ENCODE measurements at regions not wholly inside any gene's neighbourhood (a gene's known extent, or its start where the extent isn't known, plus 50 kb on each side); places are given as distances from the start of the nearest gene placed in this dataset.

GRCh38 chr17:79495665-79496064, 115.2 kb downstream of the RBFOX3 start:
- no peak for ATAC-seq
- no peaks in the 10 kb centered on the region for H3K36me3 Mint-ChIP-seq
- no peak overlapping the region for H3K4me3 Mint-ChIP-seq
- H3K27me3 Mint-ChIP-seq = no peaks in the 10 kb centered on the region
- no peak overlapping the region for H3K27ac Mint-ChIP-seq
- H3K9me3 Mint-ChIP-seq (ENCODE audit: low read depth) = peaks cover 2% of the 10 kb centered on the region
- no peaks in the 10 kb centered on the region for H3K4me1 Mint-ChIP-seq
- CTCF ChIA-PET = no interaction called here
- no peak for DNase-seq

GRCh38 chr17:79491006-79491405, 119.8 kb downstream of the RBFOX3 start:
- H3K27ac Mint-ChIP-seq = no peak overlapping the region
- peaks cover 12% of the 10 kb centered on the region for H3K27me3 Mint-ChIP-seq
- DNase-seq = no peak
- no peaks in the 10 kb centered on the region for H3K9me3 Mint-ChIP-seq (ENCODE audit: low read depth)
- H3K4me1 Mint-ChIP-seq = no peaks in the 10 kb centered on the region
- CTCF ChIA-PET = no interaction called here
- ATAC-seq = no peak
- no peak overlapping the region for H3K4me3 Mint-ChIP-seq
- H3K36me3 Mint-ChIP-seq = no peaks in the 10 kb centered on the region

GRCh38 chr17:79490530-79490929, 120.3 kb downstream of the RBFOX3 start:
- Mint-ChIP-seq H3K27ac (no peak overlapping the region), H3K4me3 (no peak overlapping the region), H3K4me1 (no peaks in the 10 kb centered on the region), H3K27me3 (peaks cover 14% of the 10 kb centered on the region), H3K9me3 (ENCODE audit: low read depth) (no peaks in the 10 kb centered on the region), H3K36me3 (no peaks in the 10 kb centered on the region)
- DNase-seq (no peak), ATAC-seq (no peak)
- CTCF ChIA-PET = no interaction called here

- Mint-ChIP-seq H3K4me1 (no peaks in the 10 kb centered on the region), H3K27me3 (peaks cover 28% of the 10 kb centered on the region), H3K27ac (no peak overlapping the region), H3K4me3 (no peak overlapping the region), H3K9me3 (ENCODE audit: low read depth) (no peaks in the 10 kb centered on the region), H3K36me3 (no peaks in the 10 kb centered on the region)
- CTCF ChIA-PET = no interaction called here
- ATAC-seq (no peak), DNase-seq (no peak)
These were observed 123.7 kb downstream of the RBFOX3 start for GRCh38 chr17:79487149-79487548.

- Mint-ChIP-seq H3K9me3 (ENCODE audit: low read depth) (no peaks in the 10 kb centered on the region), H3K27me3 (peaks cover 28% of the 10 kb centered on the region), H3K36me3 (no peaks in the 10 kb centered on the region), H3K4me3 (no peak overlapping the region), H3K27ac (no peak overlapping the region), H3K4me1 (no peaks in the 10 kb centered on the region)
- DNase-seq = no peak
- CTCF ChIA-PET = no interaction called here
- ATAC-seq = no peak
These were observed 124.9 kb downstream of the RBFOX3 start for GRCh38 chr17:79485991-79486390.

- CTCF ChIA-PET = no interaction called here
- DNase-seq = no peak
- Mint-ChIP-seq H3K4me3 (no peak overlapping the region), H3K9me3 (ENCODE audit: low read depth) (no peaks in the 10 kb centered on the region), H3K27ac (no peak overlapping the region), H3K27me3 (peaks cover 28% of the 10 kb centered on the region), H3K36me3 (no peaks in the 10 kb centered on the region), H3K4me1 (no peaks in the 10 kb centered on the region)
- no peak for ATAC-seq
These were observed 125.3 kb downstream of the RBFOX3 start for GRCh38 chr17:79485419-79485985.

GRCh38 chr17:79484600-79485418, 126.0 kb downstream of the RBFOX3 start:
- no peak for DNase-seq
- no peak for ATAC-seq
- peaks cover 26% of the 10 kb centered on the region for H3K27me3 Mint-ChIP-seq
- no peaks in the 10 kb centered on the region for H3K4me1 Mint-ChIP-seq
- H3K9me3 Mint-ChIP-seq (ENCODE audit: low read depth) = no peaks in the 10 kb centered on the region
- CTCF ChIA-PET = no interaction called here
- H3K36me3 Mint-ChIP-seq = no peaks in the 10 kb centered on the region
- no peak overlapping the region for H3K27ac Mint-ChIP-seq
- H3K4me3 Mint-ChIP-seq = no peak overlapping the region

- Mint-ChIP-seq H3K4me1 (no peaks in the 10 kb centered on the region), H3K27ac (no peak overlapping the region), H3K9me3 (ENCODE audit: low read depth) (no peaks in the 10 kb centered on the region), H3K36me3 (no peaks in the 10 kb centered on the region), H3K27me3 (peaks cover 24% of the 10 kb centered on the region), H3K4me3 (no peak overlapping the region)
- DNase-seq (no peak), ATAC-seq (no peak)
- CTCF ChIA-PET = no interaction called here
These were observed 127.0 kb downstream of the RBFOX3 start for GRCh38 chr17:79483842-79484241.

GRCh38 chr17:79482727-79483521, 127.9 kb downstream of the RBFOX3 start:
- Mint-ChIP-seq H3K27me3 (peaks cover 24% of the 10 kb centered on the region), H3K4me3 (no peak overlapping the region), H3K4me1 (no peaks in the 10 kb centered on the region), H3K36me3 (no peaks in the 10 kb centered on the region), H3K27ac (no peak overlapping the region), H3K9me3 (ENCODE audit: low read depth) (no peaks in the 10 kb centered on the region)
- DNase-seq (no peak), ATAC-seq (no peak)
- CTCF ChIA-PET = no interaction called here

- H3K4me1 Mint-ChIP-seq = no peaks in the 10 kb centered on the region
- H3K4me3 Mint-ChIP-seq = no peak overlapping the region
- ATAC-seq (no peak), DNase-seq (no peak)
- peaks cover 9% of the 10 kb centered on the region for H3K27me3 Mint-ChIP-seq
- CTCF ChIA-PET = no interaction called here
- H3K27ac Mint-ChIP-seq = no peak overlapping the region
- no peaks in the 10 kb centered on the region for H3K36me3 Mint-ChIP-seq
- H3K9me3 Mint-ChIP-seq (ENCODE audit: low read depth) = no peaks in the 10 kb centered on the region
These were observed 131.0 kb downstream of the RBFOX3 start for GRCh38 chr17:79479876-79480275.

GRCh38 chr17:79478841-79479240, 132.0 kb downstream of the RBFOX3 start:
- no peaks in the 10 kb centered on the region for H3K9me3 Mint-ChIP-seq (ENCODE audit: low read depth)
- no peak for DNase-seq
- H3K4me1 Mint-ChIP-seq = no peaks in the 10 kb centered on the region
- H3K4me3 Mint-ChIP-seq = no peak overlapping the region
- H3K27me3 Mint-ChIP-seq = peaks cover 5% of the 10 kb centered on the region
- CTCF ChIA-PET = no interaction called here
- H3K27ac Mint-ChIP-seq = no peak overlapping the region
- no peak for ATAC-seq
- H3K36me3 Mint-ChIP-seq = no peaks in the 10 kb centered on the region

- peaks cover 4% of the 10 kb centered on the region for H3K27me3 Mint-ChIP-seq
- DNase-seq (no peak), ATAC-seq (no peak)
- no peaks in the 10 kb centered on the region for H3K9me3 Mint-ChIP-seq (ENCODE audit: low read depth)
- no peak overlapping the region for H3K4me3 Mint-ChIP-seq
- CTCF ChIA-PET = no interaction called here
- no peak overlapping the region for H3K27ac Mint-ChIP-seq
- H3K36me3 Mint-ChIP-seq = no peaks in the 10 kb centered on the region
- no peaks in the 10 kb centered on the region for H3K4me1 Mint-ChIP-seq
These were observed 132.8 kb downstream of the RBFOX3 start for GRCh38 chr17:79478051-79478461.

- Mint-ChIP-seq H3K4me3 (no peak overlapping the region), H3K36me3 (no peaks in the 10 kb centered on the region), H3K4me1 (no peaks in the 10 kb centered on the region), H3K9me3 (ENCODE audit: low read depth) (no peaks in the 10 kb centered on the region), H3K27me3 (no peaks in the 10 kb centered on the region), H3K27ac (no peak overlapping the region)
- no peak for DNase-seq
- no peak for ATAC-seq
- CTCF ChIA-PET = no interaction called here
These were observed 134.7 kb downstream of the RBFOX3 start for GRCh38 chr17:79476074-79476652.
